ENCODE measurements at regions not wholly inside any gene's neighbourhood (a gene's known extent, or its start where the extent isn't known, plus 50 kb on each side); places are given as distances from the start of the nearest gene placed in this dataset.
"Not testable (repeated sequence)": the region's sequence is repeated elsewhere in the genome, so short reads cannot be mapped to it uniquely, and the experiment has no call there.

DNA sequence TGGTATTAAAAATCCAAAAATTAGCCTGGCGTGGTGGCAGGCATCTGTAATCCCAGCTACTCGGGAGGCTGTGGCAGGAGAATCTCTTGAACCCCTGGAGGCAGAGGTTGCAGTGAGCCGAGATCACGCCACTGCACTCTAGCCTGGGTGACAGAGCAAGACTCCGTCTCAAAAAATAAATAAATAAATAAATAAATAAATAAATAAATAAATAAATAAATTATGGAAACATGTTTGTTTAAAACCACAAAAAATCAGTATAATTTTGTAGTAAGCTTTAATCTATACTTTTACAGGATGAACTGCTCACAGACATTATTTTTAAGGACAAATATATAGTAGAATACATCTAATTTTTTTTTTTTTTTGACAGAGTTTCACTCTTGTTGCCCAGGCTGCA lies 521.3 kb upstream of the ATXN7L3B start:
- DNase-seq = not testable (repeated sequence)

GRCh38 chr12:74018849-74019248 lies 518.8 kb upstream of the ATXN7L3B start:
- no peak for DNase-seq

- DNase-seq = peak in 1 of 2 experiments; percentile 4
Measured at GRCh38 chr12:74021937-74022336, 515.7 kb upstream of the ATXN7L3B start.

GRCh38 chr12:74031045-74031444 lies 506.6 kb upstream of the ATXN7L3B start:
- no peak for DNase-seq

GRCh38 chr12:74033531-74033930 lies 504.1 kb upstream of the ATXN7L3B start:
- DNase-seq = no peak

- DNase-seq = not testable (repeated sequence)
Measured at GRCh38 chr12:74039138-74039537, 498.5 kb upstream of the ATXN7L3B start.

- no peak for DNase-seq
Measured at GRCh38 chr12:74043343-74043742, 494.3 kb upstream of the ATXN7L3B start.

GRCh38 chr12:74049348-74049747 lies 488.3 kb upstream of the ATXN7L3B start:
- no peak for DNase-seq

- no peak for DNase-seq
Measured at GRCh38 chr12:74051848-74052247, 485.8 kb upstream of the ATXN7L3B start.

DNA sequence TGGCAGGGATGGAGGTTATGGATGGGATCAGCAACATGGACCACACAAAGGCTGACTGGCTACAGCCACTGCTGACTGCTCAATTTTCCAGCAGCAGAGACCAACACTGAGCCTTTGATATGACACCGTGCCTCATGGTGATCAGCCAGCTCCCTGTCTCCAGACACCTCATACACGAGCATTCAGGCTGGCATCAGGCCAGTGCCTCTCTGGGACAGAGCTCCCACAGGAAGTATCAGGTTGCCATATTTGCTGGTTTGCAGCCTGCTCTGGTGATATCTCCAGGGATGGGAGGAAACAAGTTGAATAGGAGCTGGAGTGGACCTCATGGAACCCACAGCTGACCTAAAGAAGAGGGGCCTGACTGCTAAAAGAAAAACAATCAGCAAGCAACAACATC lies 471.2 kb upstream of the ATXN7L3B start:
- no peak for DNase-seq

DNA sequence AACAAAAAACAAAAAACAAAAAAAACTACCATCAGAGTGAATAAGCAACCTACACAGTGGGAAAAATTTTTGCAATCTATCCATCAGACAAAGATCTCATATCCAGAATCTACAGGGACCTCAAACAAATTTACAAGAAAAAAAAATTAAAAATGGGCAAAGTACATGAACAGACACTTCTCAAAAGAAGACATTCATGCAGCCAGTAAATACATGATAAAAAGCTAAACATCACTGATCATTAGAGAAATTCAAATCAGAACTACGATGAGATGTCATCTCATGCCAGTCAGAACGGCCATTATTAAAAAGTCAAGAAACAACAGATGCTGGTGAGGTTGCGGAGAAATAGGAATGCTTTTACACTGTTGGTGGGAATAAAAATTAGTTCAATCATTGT lies 466.5 kb upstream of the ATXN7L3B start:
- DNase-seq = no peak

DNA sequence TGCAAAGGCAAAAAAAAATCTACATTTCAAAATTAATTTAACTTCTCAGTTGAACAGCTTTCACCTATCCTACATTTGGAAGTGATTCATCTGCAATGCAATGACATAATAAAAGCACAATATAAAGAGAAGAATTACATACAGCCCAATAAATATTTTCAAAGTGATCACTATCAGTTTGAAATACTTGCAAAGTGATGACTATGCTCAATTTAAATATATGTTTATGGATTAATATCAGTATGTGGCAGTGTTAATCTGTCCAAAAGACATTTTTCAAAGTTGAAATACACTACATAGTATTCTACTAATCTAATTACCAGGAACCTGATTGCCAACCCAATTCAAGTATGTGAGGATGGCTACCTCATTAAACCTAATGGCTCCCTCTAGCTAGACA lies 460.7 kb upstream of the ATXN7L3B start:
- no peak for DNase-seq

GRCh38 chr12:74105434-74105833 lies 432.2 kb upstream of the ATXN7L3B start:
- DNase-seq = no peak

- DNase-seq = no peak
Measured at GRCh38 chr12:74108729-74109128, 428.9 kb upstream of the ATXN7L3B start.

GRCh38 chr12:74111688-74112360 lies 425.8 kb upstream of the ATXN7L3B start:
- peak in 1 of 2 experiments; percentile 2 for DNase-seq

GRCh38 chr12:74119811-74120362 lies 417.7 kb upstream of the ATXN7L3B start:
- DNase-seq = no peak

- no peak for DNase-seq
Measured at GRCh38 chr12:74120644-74121043, 417.0 kb upstream of the ATXN7L3B start.

DNA sequence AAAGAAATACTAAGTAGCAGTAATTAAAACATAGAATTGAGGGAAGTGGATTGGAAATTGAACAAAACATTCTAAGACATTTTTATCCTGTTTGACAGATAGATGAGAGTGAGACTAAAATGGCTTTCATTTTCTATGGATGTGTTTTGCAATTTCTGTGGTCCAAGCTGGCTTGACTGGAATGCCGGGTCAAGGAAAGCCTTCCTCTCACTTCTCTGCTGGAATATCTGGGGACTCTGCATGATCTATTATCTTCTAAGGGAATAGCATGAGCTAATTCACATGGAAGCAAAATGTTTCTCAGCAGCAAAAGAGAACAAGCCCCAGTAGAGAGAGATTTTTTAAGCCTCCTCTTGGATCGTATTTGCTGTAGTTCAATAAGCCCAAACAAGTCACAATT lies 407.9 kb upstream of the ATXN7L3B start:
- no peak for DNase-seq

GRCh38 chr12:74144396-74144795 lies 393.2 kb upstream of the ATXN7L3B start:
- DNase-seq = no peak

DNA sequence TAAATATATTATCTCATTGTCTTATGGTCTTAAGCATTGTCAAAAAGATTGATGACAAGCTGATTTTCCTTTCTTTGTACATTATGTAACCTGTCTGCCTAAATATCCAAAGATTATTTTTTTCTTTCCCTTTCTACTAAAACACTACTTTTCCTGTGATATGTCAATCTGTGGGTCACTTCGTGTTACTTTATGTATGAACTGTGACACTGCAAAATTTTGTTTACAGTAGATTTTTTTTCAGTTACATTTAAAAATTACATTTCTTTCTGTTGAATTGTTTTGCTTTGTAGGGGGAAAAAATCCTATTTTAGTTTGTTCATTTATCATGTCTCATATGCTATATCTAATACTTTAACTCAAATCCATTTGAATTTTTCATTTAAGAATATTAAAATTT lies 392.3 kb upstream of the ATXN7L3B start:
- no peak for DNase-seq

DNA sequence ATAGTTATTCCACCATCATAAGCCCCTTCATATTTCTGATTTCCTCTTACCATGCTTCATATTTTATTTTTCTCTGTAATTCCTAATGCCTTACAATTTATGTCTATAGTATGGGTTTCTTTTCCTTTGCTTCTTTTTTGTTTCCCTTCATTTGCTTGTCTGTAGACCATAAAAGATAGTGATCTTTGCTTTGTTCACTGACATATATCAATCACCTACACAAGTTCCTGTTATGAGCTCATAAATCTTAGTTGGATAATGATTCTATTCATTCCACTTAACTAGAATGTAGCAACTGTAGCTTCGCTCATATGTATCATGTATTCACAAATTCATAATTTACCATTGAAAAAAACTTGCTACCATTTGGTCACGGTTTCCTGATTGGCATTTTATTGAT lies 388.8 kb upstream of the ATXN7L3B start:
- DNase-seq = no peak

DNA sequence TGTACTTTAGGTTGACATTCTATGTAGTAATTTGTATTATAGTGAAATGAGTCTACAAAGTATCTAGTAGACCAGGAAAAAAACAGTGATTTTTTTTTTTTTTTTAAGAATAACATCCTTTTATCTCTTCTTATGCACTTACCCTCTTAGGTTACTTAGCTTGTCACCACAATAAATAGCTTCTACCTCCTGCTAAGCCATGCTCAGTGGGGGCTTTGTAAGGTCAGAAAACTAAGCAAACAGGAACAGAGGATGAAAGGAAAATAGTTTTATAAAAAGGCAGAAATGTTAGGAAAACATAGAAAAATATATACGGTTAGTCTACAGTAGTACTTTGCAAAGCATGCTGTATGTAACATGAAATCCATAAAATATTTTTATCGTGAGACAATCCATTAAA lies 385.3 kb upstream of the ATXN7L3B start:
- no peak for DNase-seq

DNA sequence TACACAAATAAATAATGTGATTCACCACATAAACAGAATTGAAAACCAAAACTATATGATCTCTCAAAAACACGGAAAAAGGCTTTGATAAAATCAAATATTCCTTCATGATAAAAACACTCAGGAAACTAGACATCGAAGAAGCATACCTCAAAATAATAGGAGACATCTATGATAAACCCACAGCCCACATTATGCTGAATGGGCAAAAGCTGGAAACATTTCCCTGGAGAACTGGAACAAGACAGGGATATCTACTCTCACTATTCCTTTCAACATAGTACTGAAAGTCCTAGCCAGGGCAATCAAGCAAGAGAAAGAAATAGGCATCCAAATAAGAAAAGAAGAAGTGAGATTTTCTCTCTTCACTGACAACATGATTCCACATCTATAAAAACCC lies 371.5 kb upstream of the ATXN7L3B start:
- DNase-seq = no peak

GRCh38 chr12:74169607-74170006 lies 368.0 kb upstream of the ATXN7L3B start:
- no peak for DNase-seq

Data from NCI-H1930 (cell line).